BLaER1 (cell line): ENCODE measurements at regions not wholly inside any gene's neighbourhood (a gene's known extent, or its start where the extent isn't known, plus 50 kb on each side); places are given as distances from the start of the nearest gene placed in this dataset.

Experiments used
- H3K27ac ChIP-seq: shearing (Covaris generic); formaldehyde crosslinking; 2 replicates; pipeline ENCODE4 v1.8.1; 2022
- H3K27me3 ChIP-seq: shearing (Covaris generic); formaldehyde crosslinking; 2 replicates; pipeline ENCODE4 v1.8.1; 2022
- H3K36me3 ChIP-seq: shearing (Covaris generic); formaldehyde crosslinking; 2 replicates; pipeline ENCODE4 v1.8.1; 2022
- H3K4me1 ChIP-seq: shearing (Covaris generic); formaldehyde crosslinking; 2 replicates; pipeline ENCODE4 v1.8.1; 2022
- H3K4me2 ChIP-seq: shearing (Covaris generic); formaldehyde crosslinking; 2 replicates; pipeline ENCODE4 v1.8.1; 2022
- H3K4me3 ChIP-seq: shearing (Covaris generic); formaldehyde crosslinking; 2 replicates; pipeline ENCODE4 v1.8.1; 2022
- H3K9ac ChIP-seq: shearing (Covaris generic); formaldehyde crosslinking; 2 replicates; pipeline ENCODE4 v1.8.1; 2022
- H3K9me3 ChIP-seq: shearing (Covaris generic); formaldehyde crosslinking; 2 replicates; pipeline ENCODE4 v1.8.1; 2022
- H4K20me1 ChIP-seq: shearing (Covaris generic); formaldehyde crosslinking; 2 replicates; pipeline ENCODE4 v1.8.1; 2022
- Cebpa-rat ChIP-seq: shearing (Covaris generic); IDR thresholded peaks from 2 replicates; pipeline ENCODE4 v1.8.1; 2022

GRCh38 chr10:78870458-78870857 lies 198.3 kb upstream of the ZMIZ1 start:
- Histone ChIP-seq H3K36me3 (no peaks in the 10 kb centered on the region), H4K20me1 (no peaks in the 10 kb centered on the region), H3K9ac (no peak overlapping the region), H3K9me3 (no peaks in the 10 kb centered on the region), H3K4me2 (no peak overlapping the region), H3K27ac (no peak overlapping the region), H3K4me3 (no peak overlapping the region), H3K27me3 (no peaks in the 10 kb centered on the region), H3K4me1 (no peaks in the 10 kb centered on the region)
- no peak for TF ChIP-seq Cebpa-rat

- no peak overlapping the region for H3K9ac ChIP-seq
- no peak overlapping the region for H3K4me2 ChIP-seq
- H3K36me3 ChIP-seq = no peaks in the 10 kb centered on the region
- H3K4me1 ChIP-seq = no peaks in the 10 kb centered on the region
- H3K9me3 ChIP-seq = no peaks in the 10 kb centered on the region
- H3K4me3 ChIP-seq = no peak overlapping the region
- H3K27ac ChIP-seq = no peak overlapping the region
- H3K27me3 ChIP-seq = no peaks in the 10 kb centered on the region
- no peak for TF ChIP-seq Cebpa-rat
- no peaks in the 10 kb centered on the region for H4K20me1 ChIP-seq
Measured at GRCh38 chr10:78871796-78872195, 197.0 kb upstream of the ZMIZ1 start.

DNA sequence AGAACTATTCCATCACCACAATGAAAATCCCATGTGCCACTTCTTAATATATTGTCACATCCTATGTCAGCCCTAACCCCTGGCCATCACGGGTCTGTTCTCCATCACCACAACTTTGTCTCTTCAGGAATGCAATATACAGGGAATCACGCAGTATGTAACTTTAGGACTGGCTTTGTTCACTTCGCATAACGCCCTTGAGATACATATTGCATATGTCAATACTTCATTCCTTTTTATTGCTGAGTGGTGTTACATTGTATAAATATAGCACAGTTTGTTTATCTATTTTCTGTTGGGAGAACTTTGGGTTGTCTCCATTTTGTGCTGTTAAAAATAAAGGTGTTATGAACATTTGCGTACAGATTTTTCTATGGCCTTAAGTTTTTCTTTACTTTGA lies 195.4 kb upstream of the ZMIZ1 start:
- H3K36me3 ChIP-seq = no peaks in the 10 kb centered on the region
- no peak overlapping the region for H3K27ac ChIP-seq
- H4K20me1 ChIP-seq = no peaks in the 10 kb centered on the region
- no peak overlapping the region for H3K9ac ChIP-seq
- H3K4me1 ChIP-seq = no peaks in the 10 kb centered on the region
- no peak overlapping the region for H3K4me2 ChIP-seq
- TF ChIP-seq Cebpa-rat = no peak
- H3K9me3 ChIP-seq = peaks cover 6% of the 10 kb centered on the region
- H3K4me3 ChIP-seq = no peak overlapping the region
- no peaks in the 10 kb centered on the region for H3K27me3 ChIP-seq

- no peaks in the 10 kb centered on the region for H3K36me3 ChIP-seq
- H3K4me2 ChIP-seq = no peak overlapping the region
- no peaks in the 10 kb centered on the region for H4K20me1 ChIP-seq
- no peaks in the 10 kb centered on the region for H3K4me1 ChIP-seq
- H3K9ac ChIP-seq = no peak overlapping the region
- H3K27ac ChIP-seq = no peak overlapping the region
- no peak for TF ChIP-seq Cebpa-rat
- peaks cover 23% of the 10 kb centered on the region for H3K9me3 ChIP-seq
- H3K4me3 ChIP-seq = no peak overlapping the region
- H3K27me3 ChIP-seq = no peaks in the 10 kb centered on the region
Measured at GRCh38 chr10:78875331-78875877, 193.4 kb upstream of the ZMIZ1 start.

GRCh38 chr10:78875932-78876331 lies 192.8 kb upstream of the ZMIZ1 start:
- Histone ChIP-seq H3K9me3 (peaks cover 23% of the 10 kb centered on the region), H3K4me2 (no peak overlapping the region), H3K27me3 (no peaks in the 10 kb centered on the region), H3K27ac (no peak overlapping the region), H3K36me3 (no peaks in the 10 kb centered on the region), H4K20me1 (no peaks in the 10 kb centered on the region), H3K4me1 (no peaks in the 10 kb centered on the region), H3K9ac (no peak overlapping the region), H3K4me3 (no peak overlapping the region)
- TF ChIP-seq Cebpa-rat = no peak

DNA sequence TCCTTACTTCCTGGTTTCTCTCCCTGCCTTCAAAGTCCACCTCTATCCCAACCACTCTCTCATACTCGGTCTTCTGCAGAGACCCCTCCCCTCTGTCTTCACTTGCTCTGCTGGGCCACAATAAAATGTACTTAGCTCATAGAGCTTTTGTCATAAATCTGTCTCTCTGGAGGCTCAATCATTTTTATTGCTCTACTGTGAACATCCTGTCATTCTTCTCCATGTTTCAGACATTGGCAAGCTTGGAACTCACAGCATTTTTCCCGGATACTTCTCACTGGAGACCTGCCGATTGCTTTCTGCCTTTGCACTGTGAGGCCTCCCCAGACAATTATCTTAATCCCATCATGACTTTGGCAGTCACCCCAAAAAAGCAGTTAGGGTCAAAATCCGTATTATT lies 192.3 kb upstream of the ZMIZ1 start:
- H3K27ac ChIP-seq = no peak overlapping the region
- peaks cover 23% of the 10 kb centered on the region for H3K9me3 ChIP-seq
- H3K27me3 ChIP-seq = no peaks in the 10 kb centered on the region
- H3K4me3 ChIP-seq = no peak overlapping the region
- no peak overlapping the region for H3K4me2 ChIP-seq
- H4K20me1 ChIP-seq = no peaks in the 10 kb centered on the region
- no peak for TF ChIP-seq Cebpa-rat
- no peak overlapping the region for H3K9ac ChIP-seq
- H3K36me3 ChIP-seq = no peaks in the 10 kb centered on the region
- no peaks in the 10 kb centered on the region for H3K4me1 ChIP-seq

DNA sequence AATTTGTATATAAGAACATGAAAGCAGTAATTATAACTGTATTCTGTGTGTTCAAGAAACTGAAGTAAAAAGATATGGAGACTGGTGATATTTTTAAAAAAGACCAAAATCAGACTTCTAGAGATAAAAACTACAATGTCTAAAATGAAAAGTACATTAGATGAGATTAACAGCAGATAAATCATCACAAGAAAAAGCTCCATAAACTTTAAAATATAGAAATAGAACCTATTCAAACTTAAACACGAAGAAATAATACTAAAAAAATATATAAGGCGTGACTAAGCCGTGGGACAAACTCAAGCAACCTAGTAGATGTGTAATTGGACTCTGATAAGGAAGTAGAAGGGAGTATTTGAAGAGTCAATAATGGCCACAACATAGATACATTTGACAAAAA lies 189.1 kb upstream of the ZMIZ1 start:
- no peaks in the 10 kb centered on the region for H3K36me3 ChIP-seq
- H3K4me2 ChIP-seq = no peak overlapping the region
- no peak for TF ChIP-seq Cebpa-rat
- peaks cover 30% of the 10 kb centered on the region for H3K9me3 ChIP-seq
- H3K4me3 ChIP-seq = no peak overlapping the region
- H3K27me3 ChIP-seq = no peaks in the 10 kb centered on the region
- H3K4me1 ChIP-seq = no peaks in the 10 kb centered on the region
- H3K9ac ChIP-seq = no peak overlapping the region
- H3K27ac ChIP-seq = no peak overlapping the region
- H4K20me1 ChIP-seq = no peaks in the 10 kb centered on the region

GRCh38 chr10:78886129-78886528 lies 182.6 kb upstream of the ZMIZ1 start:
- Histone ChIP-seq H3K27ac (no peak overlapping the region), H3K9me3 (peaks cover 32% of the 10 kb centered on the region)

DNA sequence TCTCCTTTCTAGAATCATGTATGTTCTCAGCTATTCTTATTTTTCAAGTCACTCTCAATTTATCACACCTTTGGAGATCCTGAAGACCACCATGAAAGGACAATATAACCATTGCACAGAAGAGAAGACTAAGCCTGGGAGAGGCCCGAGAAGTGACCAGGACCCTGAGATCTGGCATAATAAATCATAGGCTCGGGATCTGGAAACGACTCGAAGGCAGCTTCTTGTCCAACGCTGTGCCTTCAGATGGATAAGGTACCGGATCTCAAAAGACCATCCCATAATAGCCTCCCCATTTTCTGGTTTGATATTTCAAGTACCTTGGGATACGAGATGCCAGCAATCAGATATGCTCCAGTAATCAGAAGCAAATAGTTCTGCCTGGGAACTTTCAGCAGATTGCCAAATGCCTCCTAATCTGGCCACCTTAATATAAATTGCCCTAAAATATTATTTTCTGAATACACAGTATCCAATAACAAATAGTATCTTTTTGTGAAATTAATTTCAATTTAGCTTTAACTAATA lies 179.2 kb upstream of the ZMIZ1 start:
- no peak for TF ChIP-seq Cebpa-rat
- Histone ChIP-seq H3K4me3 (no peak overlapping the region), H3K4me2 (no peak overlapping the region), H3K4me1 (peaks cover 11% of the 10 kb centered on the region; the same call in 1 of the 2 replicates), H4K20me1 (no peaks in the 10 kb centered on the region), H3K27ac (no peak overlapping the region), H3K36me3 (no peaks in the 10 kb centered on the region), H3K9ac (no peak overlapping the region), H3K27me3 (no peaks in the 10 kb centered on the region), H3K9me3 (peaks cover 25% of the 10 kb centered on the region)

More at GRCh38 chr10:78886129-78886528, 182.6 kb upstream of the ZMIZ1 start:
- Histone ChIP-seq H3K9ac (no peak overlapping the region), H3K4me2 (no peak overlapping the region), H4K20me1 (no peaks in the 10 kb centered on the region), H3K4me1 (peaks cover 11% of the 10 kb centered on the region; the same call in 1 of the 2 replicates), H3K27me3 (no peaks in the 10 kb centered on the region), H3K4me3 (no peak overlapping the region), H3K36me3 (no peaks in the 10 kb centered on the region)
- no peak for TF ChIP-seq Cebpa-rat

DNA sequence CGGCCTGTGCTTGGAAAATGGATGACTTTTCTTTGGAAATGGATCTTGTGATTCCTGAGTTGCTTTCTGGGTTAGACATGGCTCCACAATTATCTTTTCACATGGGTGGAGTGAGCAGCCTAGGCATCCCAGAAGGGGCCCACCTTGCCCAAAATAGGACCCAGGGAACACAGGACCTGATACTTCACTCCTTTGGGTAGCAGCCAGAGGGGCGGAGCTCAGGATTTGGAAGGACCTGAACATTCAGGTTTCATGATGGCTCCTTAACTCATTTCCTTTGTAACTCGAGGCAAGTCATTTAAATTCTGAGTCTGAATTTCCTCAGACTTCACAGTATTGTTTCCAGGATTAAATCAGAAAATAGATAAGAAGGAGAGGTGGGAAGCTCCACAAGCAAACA lies 178.3 kb upstream of the ZMIZ1 start:
- Histone ChIP-seq H3K4me3 (no peak overlapping the region), H3K27ac (no peak overlapping the region), H4K20me1 (no peaks in the 10 kb centered on the region), H3K4me1 (peaks cover 19% of the 10 kb centered on the region), H3K9ac (no peak overlapping the region), H3K36me3 (no peaks in the 10 kb centered on the region), H3K4me2 (no peak overlapping the region), H3K9me3 (peaks cover 16% of the 10 kb centered on the region), H3K27me3 (no peaks in the 10 kb centered on the region)
- TF ChIP-seq Cebpa-rat = no peak

DNA sequence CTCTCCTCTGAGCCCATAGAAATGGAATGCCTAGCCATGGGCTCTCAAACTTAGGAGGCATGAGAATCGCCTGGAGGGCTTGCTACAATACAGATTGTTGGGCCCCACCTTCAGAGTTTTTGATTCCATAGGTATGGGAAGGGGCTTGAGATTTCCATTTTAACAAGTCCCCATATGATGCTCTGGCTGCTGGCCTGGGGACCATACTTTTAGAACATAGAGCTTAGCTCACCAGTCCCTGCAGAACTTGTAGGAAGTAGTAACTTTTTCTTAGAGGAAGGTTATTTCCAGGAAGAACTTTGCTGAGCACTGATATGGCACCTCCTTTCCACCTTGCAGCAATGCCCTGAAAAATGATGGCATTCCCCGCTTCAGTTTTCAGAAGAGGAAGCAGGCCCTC lies 177.0 kb upstream of the ZMIZ1 start:
- no peak overlapping the region for H3K4me2 ChIP-seq

More for the DNA sequence above, 177.0 kb upstream of the ZMIZ1 start:
- Histone ChIP-seq H3K27me3 (no peaks in the 10 kb centered on the region), H3K4me3 (no peak overlapping the region), H3K4me1 (peaks cover 19% of the 10 kb centered on the region), H3K9ac (no peak overlapping the region), H3K27ac (no peak overlapping the region), H3K36me3 (no peaks in the 10 kb centered on the region), H4K20me1 (no peaks in the 10 kb centered on the region), H3K9me3 (peaks cover 4% of the 10 kb centered on the region)
- TF ChIP-seq Cebpa-rat = no peak
